Nephron (organoid): ENCODE measurements at regions not wholly inside any gene's neighbourhood (a gene's known extent, or its start where the extent isn't known, plus 50 kb on each side); places are given as distances from the start of the nearest gene placed in this dataset.

Source experiments
- H3K27ac Mint-ChIP-seq, 3 experiments: 2 replicates each; pipeline ENCODE4 v1.8.0; 2020; ENCODE audit warnings: mixed read lengths in 3 of 3, mild to moderate bottlenecking in 2 of 3, moderate library complexity in 1 of 3
- H3K27me3 Mint-ChIP-seq: 2 replicates; pipeline ENCODE4 v1.8.0; 2021; ENCODE audit warnings: low read depth, mild to moderate bottlenecking, moderate library complexity, mixed read lengths
- H3K36me3 Mint-ChIP-seq: 2 replicates; pipeline ENCODE4 v1.8.0; 2020; ENCODE audit warnings: low read depth, mixed read lengths
- H3K4me1 Mint-ChIP-seq: 2 replicates; pipeline ENCODE4 v1.8.0; 2020; ENCODE audit warnings: mixed read lengths
- H3K4me3 Mint-ChIP-seq, 3 experiments: 2 replicates each; pipeline ENCODE4 v1.8.0; 2020; ENCODE audit warnings: mild to moderate bottlenecking in 3 of 3, mixed read lengths in 3 of 3, moderate library complexity in 2 of 3
- H3K9me3 Mint-ChIP-seq: 2 replicates; pipeline ENCODE4 v1.8.0; 2020; ENCODE audit warnings: mixed read lengths
- TF ChIP-seq, protein P1 (sequence below), 3 experiments: fragments of 200-600 bp; sonication (generic); IDR thresholded peaks; one replicate each; pipeline ENCODE4 v1.5.0; 2021; ENCODE audit warnings: antibody characterized with exemption in 3 of 3; ENCODE audit not compliant: unreplicated experiment in 3 of 3

DNA sequence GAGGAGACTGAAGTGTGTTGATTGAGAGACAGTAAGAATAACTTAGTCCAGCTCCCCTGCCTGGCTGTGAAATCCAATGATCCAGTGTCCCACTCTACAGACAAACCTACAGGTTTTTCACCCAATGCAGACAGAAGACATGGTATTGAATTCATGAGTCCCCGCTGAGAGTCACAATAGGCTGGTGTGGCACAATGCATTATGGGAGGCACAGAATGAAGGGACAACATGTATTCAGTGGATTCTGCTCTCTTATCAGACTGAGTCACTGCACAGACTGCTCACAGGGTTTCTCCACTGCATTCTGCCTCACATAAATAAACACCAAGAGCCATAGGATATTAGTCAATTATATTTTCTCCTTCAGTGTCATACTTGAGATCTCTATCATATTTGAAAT, 55.2 kb upstream of the TOP3B start:
- H3K36me3 Mint-ChIP-seq: no peaks in the 10 kb centered on the region
- no peak overlapping the region for H3K27ac Mint-ChIP-seq
- no peaks in the 10 kb centered on the region for H3K9me3 Mint-ChIP-seq
- H3K4me3 Mint-ChIP-seq: no peak overlapping the region
- peaks cover 36% of the 10 kb centered on the region for H3K27me3 Mint-ChIP-seq
- TF ChIP-seq, protein P1, sequence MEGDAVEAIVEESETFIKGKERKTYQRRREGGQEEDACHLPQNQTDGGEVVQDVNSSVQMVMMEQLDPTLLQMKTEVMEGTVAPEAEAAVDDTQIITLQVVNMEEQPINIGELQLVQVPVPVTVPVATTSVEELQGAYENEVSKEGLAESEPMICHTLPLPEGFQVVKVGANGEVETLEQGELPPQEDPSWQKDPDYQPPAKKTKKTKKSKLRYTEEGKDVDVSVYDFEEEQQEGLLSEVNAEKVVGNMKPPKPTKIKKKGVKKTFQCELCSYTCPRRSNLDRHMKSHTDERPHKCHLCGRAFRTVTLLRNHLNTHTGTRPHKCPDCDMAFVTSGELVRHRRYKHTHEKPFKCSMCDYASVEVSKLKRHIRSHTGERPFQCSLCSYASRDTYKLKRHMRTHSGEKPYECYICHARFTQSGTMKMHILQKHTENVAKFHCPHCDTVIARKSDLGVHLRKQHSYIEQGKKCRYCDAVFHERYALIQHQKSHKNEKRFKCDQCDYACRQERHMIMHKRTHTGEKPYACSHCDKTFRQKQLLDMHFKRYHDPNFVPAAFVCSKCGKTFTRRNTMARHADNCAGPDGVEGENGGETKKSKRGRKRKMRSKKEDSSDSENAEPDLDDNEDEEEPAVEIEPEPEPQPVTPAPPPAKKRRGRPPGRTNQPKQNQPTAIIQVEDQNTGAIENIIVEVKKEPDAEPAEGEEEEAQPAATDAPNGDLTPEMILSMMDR (IDR thresholded peaks at IDR 0.05; ENCODE audit: unreplicated experiment in 3 of 3): no peak
- H3K4me1 Mint-ChIP-seq: no peaks in the 10 kb centered on the region

DNA sequence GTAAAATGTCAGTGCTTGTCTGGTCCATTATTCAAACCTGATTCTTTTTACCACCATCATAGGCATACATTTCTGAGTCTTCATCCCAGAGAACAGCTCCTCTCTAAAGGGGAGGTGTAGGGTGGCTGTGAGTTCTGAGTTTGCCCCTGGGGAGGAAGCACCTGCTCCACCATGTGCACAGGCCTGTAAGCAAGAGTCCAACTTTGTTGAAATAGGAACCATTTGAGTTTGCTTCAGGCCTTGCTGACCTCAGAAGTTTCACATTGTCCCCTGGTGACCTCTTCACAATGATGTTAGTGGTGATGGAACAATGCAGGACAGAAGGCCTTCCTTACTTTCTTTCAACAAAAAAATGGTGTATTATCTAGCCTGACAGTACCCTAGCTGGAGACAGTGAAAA, 54.6 kb upstream of the TOP3B start:
- Mint-ChIP-seq H3K4me1 (no peaks in the 10 kb centered on the region), H3K9me3 (no peaks in the 10 kb centered on the region), H3K4me3 (no peak overlapping the region), H3K36me3 (no peaks in the 10 kb centered on the region), H3K27me3 (peaks cover 40% of the 10 kb centered on the region), H3K27ac (no peak overlapping the region)
- TF ChIP-seq, protein P1 (IDR thresholded peaks at IDR 0.05; ENCODE audit: unreplicated experiment in 3 of 3): no peak

DNA sequence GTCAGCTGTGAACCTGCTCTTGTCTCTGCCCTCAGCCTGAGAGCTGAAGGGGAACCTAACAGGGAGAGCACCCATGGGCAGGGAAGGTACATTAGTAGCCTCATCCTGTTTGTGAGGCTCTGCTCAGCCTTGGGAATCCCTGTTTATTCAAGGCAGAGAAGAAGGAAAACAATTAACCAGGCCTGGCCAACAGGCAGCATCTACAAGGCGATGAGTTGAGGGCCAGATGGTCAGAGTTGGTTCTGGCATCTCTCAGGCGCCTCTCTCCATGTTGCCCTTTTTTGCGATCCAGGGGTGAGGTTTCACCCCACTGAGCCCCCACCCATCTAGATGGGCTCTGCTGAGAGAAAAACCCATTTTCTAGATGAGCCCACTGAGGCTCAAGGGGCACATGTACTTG, 54.0 kb upstream of the TOP3B start:
- Mint-ChIP-seq H3K9me3 (no peaks in the 10 kb centered on the region), H3K4me3 (no peak overlapping the region), H3K27ac (no peak overlapping the region), H3K4me1 (no peaks in the 10 kb centered on the region), H3K27me3 (peaks cover 34% of the 10 kb centered on the region), H3K36me3 (no peaks in the 10 kb centered on the region)
- TF ChIP-seq, protein P1 (IDR thresholded peaks at IDR 0.05; ENCODE audit: unreplicated experiment in 3 of 3): no peak

DNA sequence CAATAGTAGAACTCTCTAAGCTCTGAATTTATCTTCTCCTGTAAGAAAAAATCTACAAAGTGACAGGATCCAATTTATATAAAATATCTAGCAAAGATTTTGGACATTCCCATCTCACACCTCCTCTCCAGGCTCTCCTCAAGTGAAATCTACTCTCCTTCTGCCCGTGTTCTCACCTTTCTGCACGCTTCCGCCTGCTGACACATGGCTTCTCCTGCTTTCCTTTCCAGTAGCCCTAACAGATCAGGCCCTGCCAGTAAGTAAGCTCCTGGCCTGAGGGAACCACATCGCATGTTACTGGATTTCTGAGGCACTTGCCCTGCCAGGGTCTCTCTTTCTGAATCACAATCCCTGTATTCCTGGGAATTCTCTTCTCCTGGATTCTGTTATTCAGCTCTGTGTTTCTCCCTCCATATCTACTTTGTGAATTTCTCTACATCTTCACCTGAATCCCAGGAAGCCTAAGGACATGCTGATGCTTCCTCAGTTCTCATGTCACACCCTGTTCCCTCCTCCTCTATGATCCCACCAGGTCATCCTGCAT, 53.3 kb upstream of the TOP3B start:
- H3K4me1 Mint-ChIP-seq: no peaks in the 10 kb centered on the region
- H3K36me3 Mint-ChIP-seq: no peaks in the 10 kb centered on the region

DNA sequence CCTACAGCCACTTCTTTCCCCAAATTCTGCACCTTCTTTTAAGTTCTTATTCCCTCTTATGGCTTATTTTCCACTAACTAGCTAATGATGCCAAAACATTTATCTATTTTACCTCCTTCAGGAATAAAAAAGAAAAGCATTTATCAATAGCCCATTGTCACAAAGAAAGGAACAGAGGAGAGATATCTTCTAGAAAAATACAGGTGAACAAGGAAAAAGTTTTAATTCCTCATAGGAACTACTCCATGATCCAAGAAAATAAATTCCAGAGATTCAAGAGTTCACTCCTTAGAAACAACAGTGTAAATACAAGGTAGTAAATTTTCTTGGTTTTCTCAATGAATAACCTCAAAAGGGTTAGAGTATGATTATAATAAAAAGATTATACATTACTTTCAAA, 52.6 kb upstream of the TOP3B start:
- H3K27ac Mint-ChIP-seq: no peak overlapping the region
- H3K4me3 Mint-ChIP-seq: no peak overlapping the region
- no peaks in the 10 kb centered on the region for H3K36me3 Mint-ChIP-seq
- no peaks in the 10 kb centered on the region for H3K4me1 Mint-ChIP-seq
- no peaks in the 10 kb centered on the region for H3K9me3 Mint-ChIP-seq
- TF ChIP-seq, protein P1 (IDR thresholded peaks at IDR 0.05; ENCODE audit: unreplicated experiment in 3 of 3): no peak
- H3K27me3 Mint-ChIP-seq: peaks cover 31% of the 10 kb centered on the region

More for the DNA sequence above, 53.3 kb upstream of the TOP3B start:
- H3K4me3 Mint-ChIP-seq: no peak overlapping the region
- TF ChIP-seq, protein P1 (IDR thresholded peaks at IDR 0.05; ENCODE audit: unreplicated experiment in 3 of 3): no peak
- H3K27ac Mint-ChIP-seq: no peak overlapping the region
- no peaks in the 10 kb centered on the region for H3K9me3 Mint-ChIP-seq
- peaks cover 34% of the 10 kb centered on the region for H3K27me3 Mint-ChIP-seq

DNA sequence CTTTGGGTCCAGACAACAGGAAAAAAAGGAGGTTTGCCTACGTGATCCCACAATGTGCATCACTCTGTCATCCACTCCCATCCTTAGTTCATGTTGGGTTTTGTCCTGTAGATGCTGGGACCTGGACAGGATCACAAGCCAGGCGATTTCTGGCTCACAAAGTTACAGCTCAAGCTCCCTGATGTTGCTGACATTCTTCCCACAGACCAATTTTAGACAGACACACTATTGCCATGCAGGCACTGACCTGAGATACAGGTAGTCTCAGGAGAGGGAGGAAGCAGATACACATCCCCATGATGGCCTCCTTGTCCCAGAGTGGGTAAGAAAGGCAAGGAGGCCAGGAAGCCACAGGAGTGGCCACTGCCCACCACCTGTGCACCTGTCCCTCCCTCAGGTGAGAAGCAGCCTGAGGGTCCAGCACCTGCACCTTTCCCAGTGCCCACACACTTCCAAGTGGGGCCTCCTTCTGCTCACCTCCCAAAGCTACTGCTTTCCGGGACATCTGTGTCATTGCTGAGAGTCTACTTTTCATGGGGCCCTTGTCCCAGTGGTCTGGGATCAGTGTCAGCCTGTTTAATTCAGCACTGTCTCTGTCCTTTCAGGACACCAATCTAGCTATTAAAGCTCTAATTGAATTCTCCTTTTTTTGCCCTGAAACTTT, 52.0 kb upstream of the TOP3B start:
- Mint-ChIP-seq H3K27ac (no peak overlapping the region), H3K36me3 (no peaks in the 10 kb centered on the region), H3K9me3 (no peaks in the 10 kb centered on the region), H3K4me3 (no peak overlapping the region), H3K27me3 (peaks cover 26% of the 10 kb centered on the region), H3K4me1 (no peaks in the 10 kb centered on the region)
- TF ChIP-seq, protein P1 (IDR thresholded peaks at IDR 0.05; ENCODE audit: unreplicated experiment in 3 of 3): no peak
